Trophoblast cell (in vitro differentiated cells and primary cell): ENCODE measurements at regions not wholly inside any gene's neighbourhood (a gene's known extent, or its start where the extent isn't known, plus 50 kb on each side); places are given as distances from the start of the nearest gene placed in this dataset.

Source experiments
- DNase-seq, 2 donors: peaks; one replicate each; pipeline ENCODE4 v3.0.0-alpha.2; 2016
- H2AFZ ChIP-seq: 2 replicates; pipeline ENCODE4 v1.6.1; 2013; ENCODE audit warnings: low read length, moderate library complexity, mild to moderate bottlenecking; ENCODE audit not compliant: insufficient read depth, poor library complexity
- H2AK5ac ChIP-seq: 2 replicates; pipeline ENCODE4 v1.6.1; 2013; ENCODE audit warnings: mild to moderate bottlenecking, low read length
- H2BK120ac ChIP-seq: 2 replicates; pipeline ENCODE4 v1.6.1; 2013; ENCODE audit warnings: low read length, mild to moderate bottlenecking, moderate library complexity; ENCODE audit not compliant: insufficient read depth, poor library complexity
- H2BK12ac ChIP-seq: 2 replicates; pipeline ENCODE4 v1.6.1; 2013; ENCODE audit warnings: mild to moderate bottlenecking, low read length, moderate library complexity
- H2BK5ac ChIP-seq: 2 replicates; pipeline ENCODE4 v1.6.1; 2013; ENCODE audit warnings: low read length, low read depth, moderate library complexity, mild to moderate bottlenecking; ENCODE audit not compliant: poor library complexity
- H3K14ac ChIP-seq: 2 replicates; pipeline ENCODE4 v1.6.1; 2013; ENCODE audit warnings: mild to moderate bottlenecking, low read length
- H3K18ac ChIP-seq: 2 replicates; pipeline ENCODE4 v1.6.1; 2013; ENCODE audit warnings: mild to moderate bottlenecking, low read length
- H3K23ac ChIP-seq: 2 replicates; pipeline ENCODE4 v1.6.1; 2013; ENCODE audit warnings: low read length
- H3K27ac ChIP-seq: 2 replicates; pipeline ENCODE4 v1.5.1; 2013; ENCODE audit warnings: low read depth, mild to moderate bottlenecking, inconsistent platforms, low read length, moderate library complexity
- H3K27me3 ChIP-seq: 2 replicates; pipeline ENCODE4 v1.6.1; 2013; ENCODE audit warnings: inconsistent platforms, mild to moderate bottlenecking, low read length, moderate library complexity; ENCODE audit not compliant: insufficient read depth
- H3K36me3 ChIP-seq, 2 experiments: 1 replicate in 1 of 2; 2 replicates in 1 of 2; pipeline ENCODE4 v1.6.1; 2013; ENCODE audit warnings: low read length in 2 of 2, mild to moderate bottlenecking in 2 of 2, moderate library complexity in 1 of 2; ENCODE audit not compliant: insufficient read depth in 2 of 2, control insufficient read depth in 1 of 2
- H3K4ac ChIP-seq: 2 replicates; pipeline ENCODE4 v1.6.1; 2013; ENCODE audit warnings: low read depth, mild to moderate bottlenecking, low read length, moderate library complexity
- H3K4me1 ChIP-seq, 2 experiments: 1 replicate in 1 of 2; 2 replicates in 1 of 2; pipeline ENCODE4 v1.6.1; 2013; ENCODE audit warnings: low read length in 2 of 2, mild to moderate bottlenecking in 2 of 2, moderate library complexity in 1 of 2; ENCODE audit not compliant: insufficient read depth in 2 of 2, control insufficient read depth in 1 of 2
- H3K4me2 ChIP-seq: 2 replicates; pipeline ENCODE4 v1.6.1; 2013; ENCODE audit warnings: inconsistent platforms, mild to moderate bottlenecking, low read length, moderate library complexity
- H3K4me3 ChIP-seq: 2 replicates; pipeline ENCODE4 v1.5.1; 2013; ENCODE audit warnings: mild to moderate bottlenecking, low read depth, low read length, inconsistent platforms
- H3K79me1 ChIP-seq: one replicate; pipeline ENCODE4 v1.6.1; 2013; ENCODE audit warnings: low read length
- H3K79me2 ChIP-seq: 2 replicates; pipeline ENCODE4 v1.6.1; 2013; ENCODE audit warnings: low read length, mild to moderate bottlenecking; ENCODE audit not compliant: control insufficient read depth, insufficient read depth, poor library complexity
- H3K9ac ChIP-seq: 2 replicates; pipeline ENCODE4 v1.6.1; 2013; ENCODE audit warnings: mild to moderate bottlenecking, low read length
- H3K9me3 ChIP-seq: 2 replicates; pipeline ENCODE4 v1.6.1; 2013; ENCODE audit warnings: low read depth, mild to moderate bottlenecking, control low read depth, inconsistent platforms, low read length; ENCODE audit not compliant: insufficient read depth
- H4K12ac ChIP-seq: 2 replicates; pipeline ENCODE4 v1.6.1; 2013; ENCODE audit warnings: low read depth, mild to moderate bottlenecking, low read length, moderate library complexity
- H4K8ac ChIP-seq: 2 replicates; pipeline ENCODE4 v1.6.1; 2013; ENCODE audit warnings: low read depth, mild to moderate bottlenecking, low read length, moderate library complexity
- H4K91ac ChIP-seq: one replicate; pipeline ENCODE4 v1.6.1; 2013; ENCODE audit warnings: low read depth, mild to moderate bottlenecking, low read length, moderate library complexity
- WGBS: extraction: QIAGEN DNeasy Blood & Tissue Kit; methylation state at CpG from one replicate; pipeline ENCODE4 v1.1.7; 2013; ENCODE audit warnings: missing lambda C conversion rate; ENCODE audit not compliant: insufficient read length, insufficient coverage; ENCODE audit errors: extremely low coverage; 5-methylcytosine and 5-hydroxymethylcytosine counted together

GRCh38 chr6:90390379-90390778 lies 93.7 kb upstream of the BACH2 start:
- Histone ChIP-seq H2BK12ac (no peak overlapping the region), H3K4ac (no peak overlapping the region), H3K36me3 (no peaks in the 10 kb centered on the region), H3K14ac (no peak overlapping the region), H3K27me3 (no peaks in the 10 kb centered on the region), H3K9me3 (no peaks in the 10 kb centered on the region), H2AFZ (no peak overlapping the region), H4K91ac (no peak overlapping the region), H3K79me2 (no peaks in the 10 kb centered on the region), H2AK5ac (no peak overlapping the region), H3K79me1 (no peaks in the 10 kb centered on the region), H3K4me2 (no peak overlapping the region), H3K4me3 (no peak overlapping the region), H4K8ac (no peak overlapping the region), H2BK5ac (no peak overlapping the region), H3K9ac (no peak overlapping the region), H3K23ac (no peak overlapping the region), H3K18ac (no peak overlapping the region), H2BK120ac (no peak overlapping the region), H3K4me1 (peaks cover 0 to 2% of the 10 kb centered on the region in 2 experiments), H3K27ac (no peak overlapping the region), H4K12ac (no peak overlapping the region)
- DNase-seq: no peak

- Histone ChIP-seq H3K14ac (no peak overlapping the region), H3K4me2 (no peak overlapping the region), H3K36me3 (no peaks in the 10 kb centered on the region), H2AK5ac (no peak overlapping the region), H3K18ac (no peak overlapping the region), H2BK120ac (no peak overlapping the region), H3K4ac (no peak overlapping the region), H2BK5ac (no peak overlapping the region), H2BK12ac (no peak overlapping the region), H3K9ac (no peak overlapping the region), H3K79me2 (no peaks in the 10 kb centered on the region), H3K27me3 (no peaks in the 10 kb centered on the region), H3K9me3 (no peaks in the 10 kb centered on the region), H4K91ac (no peak overlapping the region), H3K23ac (no peak overlapping the region), H4K8ac (no peak overlapping the region), H3K4me3 (no peak overlapping the region), H3K79me1 (no peaks in the 10 kb centered on the region), H2AFZ (no peak overlapping the region), H4K12ac (no peak overlapping the region), H3K4me1 (peaks cover 0 to 2% of the 10 kb centered on the region in 2 experiments), H3K27ac (no peak overlapping the region)
- no CpG with 5 or more reads among the region's 5 CpGs for WGBS
- no peak for DNase-seq
Observed at GRCh38 chr6:90388395-90388794, 91.8 kb upstream of the BACH2 start.

GRCh38 chr6:90387826-90388225 lies 91.2 kb upstream of the BACH2 start:
- WGBS: no CpG with 5 or more reads among the region's 1 CpG
- no peak for DNase-seq

GRCh38 chr6:90387383-90387775 lies 90.7 kb upstream of the BACH2 start:
- H3K18ac ChIP-seq: no peak overlapping the region
- no peak overlapping the region for H3K14ac ChIP-seq
- H3K9ac ChIP-seq: no peak overlapping the region
- no peak overlapping the region for H3K27ac ChIP-seq
- H4K91ac ChIP-seq: no peak overlapping the region
- H3K23ac ChIP-seq: no peak overlapping the region
- H3K4me2 ChIP-seq: no peak overlapping the region
- H3K79me2 ChIP-seq: no peaks in the 10 kb centered on the region
- no peaks in the 10 kb centered on the region for H3K79me1 ChIP-seq
- no peak overlapping the region for H2BK120ac ChIP-seq
- WGBS: no CpG with 5 or more reads among the region's 5 CpGs
- DNase-seq: no peak
- H3K4ac ChIP-seq: no peak overlapping the region
- H3K27me3 ChIP-seq: no peaks in the 10 kb centered on the region
- H2BK12ac ChIP-seq: no peak overlapping the region
- no peak overlapping the region for H2BK5ac ChIP-seq
- H3K4me3 ChIP-seq: no peak overlapping the region
- no peak overlapping the region for H4K8ac ChIP-seq
- no peak overlapping the region for H2AK5ac ChIP-seq
- H2AFZ ChIP-seq: no peak overlapping the region
- H4K12ac ChIP-seq: no peak overlapping the region
- H3K36me3 ChIP-seq: no peaks in the 10 kb centered on the region
- no peaks in the 10 kb centered on the region for H3K4me1 ChIP-seq
- no peaks in the 10 kb centered on the region for H3K9me3 ChIP-seq

More at GRCh38 chr6:90387826-90388225, 91.2 kb upstream of the BACH2 start:
- Histone ChIP-seq H3K4ac (no peak overlapping the region), H3K9me3 (no peaks in the 10 kb centered on the region), H2AK5ac (no peak overlapping the region), H3K18ac (no peak overlapping the region), H3K27ac (no peak overlapping the region), H3K4me2 (no peak overlapping the region), H3K79me2 (no peaks in the 10 kb centered on the region), H3K9ac (no peak overlapping the region), H3K27me3 (no peaks in the 10 kb centered on the region), H2BK5ac (no peak overlapping the region), H4K12ac (no peak overlapping the region), H3K36me3 (no peaks in the 10 kb centered on the region), H3K14ac (no peak overlapping the region), H2BK120ac (no peak overlapping the region), H4K91ac (no peak overlapping the region), H4K8ac (no peak overlapping the region), H3K23ac (no peak overlapping the region), H3K4me1 (no peaks in the 10 kb centered on the region), H2AFZ (no peak overlapping the region), H3K79me1 (no peaks in the 10 kb centered on the region), H2BK12ac (no peak overlapping the region), H3K4me3 (no peak overlapping the region)
